Hematopoietic multipotent progenitor cell treated with erythropoietin and hydrocortisone succinate and interleukin-3 and kit ligand, for 6 days (in vitro differentiated cells): ENCODE measurements at regions not wholly inside any gene's neighbourhood (a gene's known extent, or its start where the extent isn't known, plus 50 kb on each side); places are given as distances from the start of the nearest gene placed in this dataset.

ENCODE experiments used
- DNase-seq: peaks from one replicate; pipeline ENCODE4 v3.0.0-alpha.2; 2015

GRCh38 chr16:85380905-85381737, 232.0 kb upstream of the GSE1 start:
- DNase-seq: no peak

- DNase-seq: peak; percentile 97
Measured at GRCh38 chr16:85381738-85382592, 231.2 kb upstream of the GSE1 start.

GRCh38 chr16:85382717-85383118, 230.4 kb upstream of the GSE1 start:
- DNase-seq: no peak

GRCh38 chr16:85383836-85384832, 229.0 kb upstream of the GSE1 start:
- no peak for DNase-seq

GRCh38 chr16:85384833-85385462, 228.2 kb upstream of the GSE1 start:
- no peak for DNase-seq

- no peak for DNase-seq
Measured at GRCh38 chr16:85385463-85386331, 227.4 kb upstream of the GSE1 start.

- no peak for DNase-seq
Measured at GRCh38 chr16:85386467-85387170, 226.5 kb upstream of the GSE1 start.

GRCh38 chr16:85387171-85387507, 226.0 kb upstream of the GSE1 start:
- no peak for DNase-seq

- DNase-seq: no peak
Measured at GRCh38 chr16:85387731-85388295, 225.3 kb upstream of the GSE1 start.

GRCh38 chr16:85389679-85390470, 223.2 kb upstream of the GSE1 start:
- DNase-seq: no peak

GRCh38 chr16:85390511-85391174, 222.5 kb upstream of the GSE1 start:
- DNase-seq: peak; percentile 97

GRCh38 chr16:85391175-85391707, 221.9 kb upstream of the GSE1 start:
- DNase-seq: no peak

- no peak for DNase-seq
Measured at GRCh38 chr16:85391769-85392583, 221.1 kb upstream of the GSE1 start.

- DNase-seq: no peak
Measured at GRCh38 chr16:85392756-85393673, 220.1 kb upstream of the GSE1 start.

GRCh38 chr16:85393674-85394451, 219.3 kb upstream of the GSE1 start:
- DNase-seq: peak; percentile 79
